ENCODE measurements at regions not wholly inside any gene's neighbourhood (a gene's known extent, or its start where the extent isn't known, plus 50 kb on each side); places are given as distances from the start of the nearest gene placed in this dataset.
A peak's percentile ranks its signal among the peaks of the same experiment; 100 is the strongest.
"Not testable (repeated sequence)": the region's sequence is repeated elsewhere in the genome, so short reads cannot be mapped to it uniquely, and the experiment has no call there.

GRCh38 chr3:145692751-145693150 is 468.2 kb downstream of the PLOD2 start:
- no peaks in the 10 kb centered on the region for H3K36me3 Mint-ChIP-seq
- no peak overlapping the region for H3K4me3 ChIP-seq (ENCODE audit: low read length)
- CTCF ChIA-PET: no interaction called here
- no peaks in the 10 kb centered on the region for H3K36me3 ChIP-seq (ENCODE audit: insufficient read depth, low read length)
- H3K4me3 Mint-ChIP-seq: no peak overlapping the region
- no peak overlapping the region for H3K27ac Mint-ChIP-seq
- H3K9me3 Mint-ChIP-seq: peaks cover 0 to 2% (median 0%) of the 10 kb centered on the region in 5 donors
- DNase-seq: no peak
- no peaks in the 10 kb centered on the region for H3K4me1 ChIP-seq (ENCODE audit: insufficient read depth, low read length)
- H3K27ac ChIP-seq (ENCODE audit: low read depth, low read length): no peak overlapping the region
- no peaks in the 10 kb centered on the region for H3K27me3 Mint-ChIP-seq
- no peaks in the 10 kb centered on the region for H3K9me3 ChIP-seq (ENCODE audit: low read length)
- H3K4me1 Mint-ChIP-seq: no peaks in the 10 kb centered on the region
- POLR2A ChIA-PET: no interaction called here
- H3K27me3 ChIP-seq (ENCODE audit: insufficient read depth, low read length, poor library complexity, severe bottlenecking): no peaks in the 10 kb centered on the region

GRCh38 chr3:145696011-145696410 is 465.0 kb downstream of the PLOD2 start:
- CTCF ChIA-PET: no interaction called here
- H3K9me3 ChIP-seq (ENCODE audit: low read length): no peaks in the 10 kb centered on the region
- no peak overlapping the region for H3K27ac ChIP-seq (ENCODE audit: low read depth, low read length)
- no peaks in the 10 kb centered on the region for H3K36me3 ChIP-seq (ENCODE audit: insufficient read depth, low read length)
- no peak for DNase-seq
- Mint-ChIP-seq H3K9me3 (peaks cover 0 to 2% (median 0%) of the 10 kb centered on the region in 5 donors), H3K4me3 (no peak overlapping the region), H3K4me1 (no peaks in the 10 kb centered on the region), H3K27ac (no peak overlapping the region), H3K27me3 (no peaks in the 10 kb centered on the region), H3K36me3 (no peaks in the 10 kb centered on the region)
- H3K27me3 ChIP-seq (ENCODE audit: insufficient read depth, low read length, poor library complexity, severe bottlenecking): no peaks in the 10 kb centered on the region
- no peak overlapping the region for H3K4me3 ChIP-seq (ENCODE audit: low read length)
- no peaks in the 10 kb centered on the region for H3K4me1 ChIP-seq (ENCODE audit: insufficient read depth, low read length)
- POLR2A ChIA-PET: no interaction called here

GRCh38 chr3:145698250-145698649 is 462.7 kb downstream of the PLOD2 start:
- ChIA-PET CTCF (no interaction called here), POLR2A (no interaction called here)
- Histone ChIP-seq H3K36me3 (ENCODE audit: insufficient read depth, low read length) (no peaks in the 10 kb centered on the region), H3K4me3 (ENCODE audit: low read length) (no peak overlapping the region), H3K4me1 (ENCODE audit: insufficient read depth, low read length) (no peaks in the 10 kb centered on the region), H3K27me3 (ENCODE audit: insufficient read depth, low read length, poor library complexity, severe bottlenecking) (no peaks in the 10 kb centered on the region), H3K27ac (ENCODE audit: low read depth, low read length) (no peak overlapping the region), H3K9me3 (ENCODE audit: low read length) (no peaks in the 10 kb centered on the region)
- H3K27ac Mint-ChIP-seq: peak overlapping the region in 1 of 8 donors; percentile 63
- H3K27me3 Mint-ChIP-seq: no peaks in the 10 kb centered on the region
- H3K9me3 Mint-ChIP-seq: peaks cover 0 to 2% (median 0%) of the 10 kb centered on the region in 5 donors
- no peak overlapping the region for H3K4me3 Mint-ChIP-seq
- DNase-seq: no peak
- no peaks in the 10 kb centered on the region for H3K36me3 Mint-ChIP-seq
- H3K4me1 Mint-ChIP-seq: no peaks in the 10 kb centered on the region

GRCh38 chr3:145698749-145699148 is 462.2 kb downstream of the PLOD2 start:
- Mint-ChIP-seq H3K27me3 (no peaks in the 10 kb centered on the region), H3K27ac (no peak overlapping the region), H3K4me1 (no peaks in the 10 kb centered on the region), H3K4me3 (no peak overlapping the region), H3K36me3 (no peaks in the 10 kb centered on the region), H3K9me3 (peaks cover 0 to 2% (median 0%) of the 10 kb centered on the region in 5 donors)
- ChIA-PET CTCF (no interaction called here), POLR2A (no interaction called here)
- no peak overlapping the region for H3K27ac ChIP-seq (ENCODE audit: low read depth, low read length)
- H3K27me3 ChIP-seq (ENCODE audit: insufficient read depth, low read length, poor library complexity, severe bottlenecking): no peaks in the 10 kb centered on the region
- no peak overlapping the region for H3K4me3 ChIP-seq (ENCODE audit: low read length)
- H3K36me3 ChIP-seq (ENCODE audit: insufficient read depth, low read length): no peaks in the 10 kb centered on the region
- H3K4me1 ChIP-seq (ENCODE audit: insufficient read depth, low read length): no peaks in the 10 kb centered on the region
- no peak for DNase-seq
- no peaks in the 10 kb centered on the region for H3K9me3 ChIP-seq (ENCODE audit: low read length)

- Histone ChIP-seq H3K9me3 (ENCODE audit: low read length) (no peaks in the 10 kb centered on the region), H3K27ac (ENCODE audit: low read depth, low read length) (no peak overlapping the region), H3K27me3 (ENCODE audit: insufficient read depth, low read length, poor library complexity, severe bottlenecking) (no peaks in the 10 kb centered on the region), H3K36me3 (ENCODE audit: insufficient read depth, low read length) (no peaks in the 10 kb centered on the region), H3K4me1 (ENCODE audit: insufficient read depth, low read length) (no peaks in the 10 kb centered on the region), H3K4me3 (ENCODE audit: low read length) (no peak overlapping the region)
- Mint-ChIP-seq H3K27ac (no peak overlapping the region), H3K4me3 (no peak overlapping the region), H3K36me3 (no peaks in the 10 kb centered on the region), H3K4me1 (no peaks in the 10 kb centered on the region), H3K27me3 (no peaks in the 10 kb centered on the region), H3K9me3 (peaks cover 0 to 2% (median 0%) of the 10 kb centered on the region in 5 donors)
- ChIA-PET CTCF (no interaction called here), POLR2A (no interaction called here)
- DNase-seq: no peak
Observed at GRCh38 chr3:145704020-145704419, 457.0 kb downstream of the PLOD2 start.

- H3K9me3 Mint-ChIP-seq: peaks cover 3 to 11% (median 4%) of the 10 kb centered on the region in 5 donors
- H3K27me3 ChIP-seq (ENCODE audit: insufficient read depth, low read length, poor library complexity, severe bottlenecking); H3K36me3 Mint-ChIP-seq; H3K4me3 ChIP-seq (ENCODE audit: low read length); POLR2A ChIA-PET; H3K36me3 ChIP-seq (ENCODE audit: insufficient read depth, low read length); H3K4me1 ChIP-seq (ENCODE audit: insufficient read depth, low read length); DNase-seq; H3K27ac ChIP-seq (ENCODE audit: low read depth, low read length); H3K4me3 Mint-ChIP-seq; H3K27ac Mint-ChIP-seq; H3K4me1 Mint-ChIP-seq; H3K27me3 Mint-ChIP-seq; CTCF ChIA-PET; H3K9me3 ChIP-seq (ENCODE audit: low read length): not testable (repeated sequence)
Observed at GRCh38 chr3:145709779-145710178, 451.2 kb downstream of the PLOD2 start.

GRCh38 chr3:145716519-145716918 is 444.5 kb downstream of the PLOD2 start:
- no peaks in the 10 kb centered on the region for H3K4me1 ChIP-seq (ENCODE audit: insufficient read depth, low read length)

GRCh38 chr3:145719114-145719513 is 441.9 kb downstream of the PLOD2 start:
- no peak for DNase-seq
- no peaks in the 10 kb centered on the region for H3K36me3 ChIP-seq (ENCODE audit: insufficient read depth, low read length)
- Mint-ChIP-seq H3K27ac (no peak overlapping the region), H3K9me3 (peaks cover 0 to 6% (median 0%) of the 10 kb centered on the region in 5 donors), H3K4me3 (no peak overlapping the region), H3K27me3 (no peaks in the 10 kb centered on the region), H3K36me3 (peaks cover 0 to 2% (median 0%) of the 10 kb centered on the region in 3 donors), H3K4me1 (no peaks in the 10 kb centered on the region)
- H3K4me1 ChIP-seq (ENCODE audit: insufficient read depth, low read length): no peaks in the 10 kb centered on the region
- POLR2A ChIA-PET: no interaction called here
- CTCF ChIA-PET: no interaction called here
- H3K4me3 ChIP-seq (ENCODE audit: low read length): no peak overlapping the region
- H3K27me3 ChIP-seq (ENCODE audit: insufficient read depth, low read length, poor library complexity, severe bottlenecking): no peaks in the 10 kb centered on the region
- no peak overlapping the region for H3K27ac ChIP-seq (ENCODE audit: low read depth, low read length)
- no peaks in the 10 kb centered on the region for H3K9me3 ChIP-seq (ENCODE audit: low read length)

More at GRCh38 chr3:145716519-145716918, 444.5 kb downstream of the PLOD2 start:
- ChIA-PET POLR2A (no interaction called here), CTCF (no interaction called here)
- DNase-seq: no peak
- peaks cover 0 to 2% (median 0%) of the 10 kb centered on the region in 3 donors for H3K36me3 Mint-ChIP-seq
- peaks cover 0 to 9% (median 3%) of the 10 kb centered on the region in 5 donors for H3K9me3 Mint-ChIP-seq
- no peaks in the 10 kb centered on the region for H3K27me3 Mint-ChIP-seq
- no peak overlapping the region for H3K4me3 Mint-ChIP-seq
- no peak overlapping the region for H3K27ac Mint-ChIP-seq
- Histone ChIP-seq H3K4me3 (ENCODE audit: low read length) (no peak overlapping the region), H3K27ac (ENCODE audit: low read depth, low read length) (no peak overlapping the region), H3K27me3 (ENCODE audit: insufficient read depth, low read length, poor library complexity, severe bottlenecking) (no peaks in the 10 kb centered on the region), H3K36me3 (ENCODE audit: insufficient read depth, low read length) (no peaks in the 10 kb centered on the region), H3K9me3 (ENCODE audit: low read length) (no peaks in the 10 kb centered on the region)
- H3K4me1 Mint-ChIP-seq: no peaks in the 10 kb centered on the region

GRCh38 chr3:145721273-145721805 is 439.6 kb downstream of the PLOD2 start:
- ChIA-PET CTCF (no interaction called here), POLR2A (no interaction called here)
- no peaks in the 10 kb centered on the region for H3K4me1 Mint-ChIP-seq
- Histone ChIP-seq H3K4me3 (ENCODE audit: low read length) (no peak overlapping the region), H3K4me1 (ENCODE audit: insufficient read depth, low read length) (no peaks in the 10 kb centered on the region), H3K9me3 (ENCODE audit: low read length) (no peaks in the 10 kb centered on the region), H3K27me3 (ENCODE audit: insufficient read depth, low read length, poor library complexity, severe bottlenecking) (no peaks in the 10 kb centered on the region), H3K36me3 (ENCODE audit: insufficient read depth, low read length) (no peaks in the 10 kb centered on the region), H3K27ac (ENCODE audit: low read depth, low read length) (no peak overlapping the region)
- no peaks in the 10 kb centered on the region for H3K36me3 Mint-ChIP-seq
- no peak overlapping the region for H3K27ac Mint-ChIP-seq
- peaks cover 0 to 6% (median 0%) of the 10 kb centered on the region in 5 donors for H3K9me3 Mint-ChIP-seq
- H3K4me3 Mint-ChIP-seq: no peak overlapping the region
- H3K27me3 Mint-ChIP-seq: no peaks in the 10 kb centered on the region
- DNase-seq: no peak

All from CD8-positive, alpha-beta memory T cell (primary cell).